Left lung (tissue), 4 donors: ENCODE measurements at regions not wholly inside any gene's neighbourhood (a gene's known extent, or its start where the extent isn't known, plus 50 kb on each side); places are given as distances from the start of the nearest gene placed in this dataset.

ENCODE experiments used
- ATAC-seq: fragments of 200-7000 bp; cut with Tn5 transposase; one replicate; pipeline ENCODE4 v1.9.1; 2020; ENCODE audit warnings: moderate library complexity
- DNase-seq, 4 donors: peaks; one replicate each; pipeline ENCODE4 v3.0.0-alpha.2; 2013 to 2020
- H3K27ac ChIP-seq, 2 donors: fragments of 200-600 bp; sonication (generic) in 1 of 2; one replicate each; pipeline versions ENCODE4 v1.5.0 to v1.8.0; 2020 to 2021
- H3K27me3 ChIP-seq, 2 donors: fragments of 200-600 bp; sonication (generic) in 1 of 2; one replicate each; pipeline versions ENCODE4 v1.5.0 to v1.8.0; 2020 to 2021
- H3K36me3 ChIP-seq, 2 donors: fragments of 200-600 bp; sonication (generic) in 1 of 2; one replicate each; pipeline versions ENCODE4 v1.5.0 to v1.8.0; 2020 to 2021
- H3K4me1 ChIP-seq, 2 donors: fragments of 200-600 bp; one replicate each; pipeline ENCODE4 v1.8.0; 2021
- H3K4me3 ChIP-seq, 2 donors: fragments of 200-600 bp; sonication (generic) in 1 of 2; one replicate each; pipeline versions ENCODE4 v1.5.0 to v1.8.0; 2020 to 2021; ENCODE audit warnings: mild to moderate bottlenecking in 1 of 2
- H3K9me3 ChIP-seq, 2 donors: fragments of 200-600 bp; sonication (generic) in 1 of 2; one replicate each; pipeline versions ENCODE4 v1.5.0 to v1.8.0; 2020 to 2021
- CTCF ChIP-seq, 2 donors: fragments of 200-600 bp; sonication (generic) in 1 of 2; IDR thresholded peaks; one replicate each; pipeline versions ENCODE4 v1.5.0 to v1.8.0; 2021; ENCODE audit warnings: antibody characterized with exemption in 2 of 2
- intact Hi-C, 2 donors: fragments of 100-400 bp; cut with DNase I; formaldehyde crosslinking; loops; one replicate each; pipeline versions ENCODE4 v1.11.2 to v1.14.2; 2022
- donor health status: DM: no; HTN: yes; CAD: no.
- donor health status: DM: no; HTN: no; CAD: no.

GRCh38 chr20:55488593-55488992 lies 516.7 kb downstream of the CBLN4 start:
- Histone ChIP-seq H3K36me3 (no peaks in the 10 kb centered on the region), H3K4me1 (no peaks in the 10 kb centered on the region), H3K4me3 (no peak overlapping the region), H3K27ac (no peak overlapping the region), H3K9me3 (peaks cover 0 to 11% of the 10 kb centered on the region in 2 donors), H3K27me3 (no peaks in the 10 kb centered on the region)
- TF ChIP-seq CTCF (IDR thresholded peaks at IDR 0.05) = no peak
- intact Hi-C loops = no loop called here
- ATAC-seq = no peak
- DNase-seq = no peak

DNA sequence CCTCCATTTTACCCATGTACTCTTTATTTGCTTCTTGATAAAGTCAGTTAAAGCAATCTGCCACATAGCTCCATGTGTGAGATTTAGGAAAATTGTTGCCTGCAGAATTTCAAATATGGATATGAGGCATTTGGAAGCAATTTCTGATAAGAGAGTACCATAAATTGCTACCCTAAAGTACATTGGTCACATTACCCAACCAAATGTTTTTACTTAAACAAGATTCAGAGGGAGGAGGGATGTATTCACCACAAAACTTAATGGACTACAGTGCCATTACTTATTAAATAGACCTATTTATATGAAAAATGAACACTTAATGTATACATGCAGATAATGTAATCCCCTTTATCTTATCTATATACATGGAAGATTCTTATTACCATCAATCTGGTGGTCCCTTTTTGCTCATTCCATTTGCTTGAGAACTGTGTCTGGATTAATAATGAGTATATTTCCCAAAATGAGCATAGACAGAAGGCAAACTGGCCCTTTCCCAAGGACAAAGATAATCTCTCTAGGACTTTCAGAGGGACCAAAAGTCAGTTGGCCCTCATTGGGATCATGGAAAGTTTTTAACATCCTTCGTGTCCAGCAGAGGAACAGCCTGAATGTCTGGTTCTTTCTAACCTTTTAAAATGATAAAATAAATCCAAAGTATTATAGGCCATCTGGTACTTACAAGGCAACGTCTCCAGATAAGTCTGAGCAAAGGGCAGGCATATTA lies 526.4 kb downstream of the CBLN4 start:
- Histone ChIP-seq H3K27me3 (no peaks in the 10 kb centered on the region), H3K27ac (no peak overlapping the region), H3K36me3 (no peaks in the 10 kb centered on the region), H3K4me1 (no peaks in the 10 kb centered on the region), H3K9me3 (peaks cover 0 to 3% of the 10 kb centered on the region in 2 donors), H3K4me3 (no peak overlapping the region)
- TF ChIP-seq CTCF (IDR thresholded peaks at IDR 0.05) = no peak
- ATAC-seq (no peak), DNase-seq (no peak)
- intact Hi-C loops = no loop called here

- Histone ChIP-seq H3K36me3 (no peaks in the 10 kb centered on the region), H3K4me1 (no peaks in the 10 kb centered on the region), H3K9me3 (no peaks in the 10 kb centered on the region), H3K27me3 (no peaks in the 10 kb centered on the region), H3K27ac (no peak overlapping the region), H3K4me3 (no peak overlapping the region)
- intact Hi-C loops = no loop called here
- no peak for DNase-seq
- ATAC-seq = no peak
- TF ChIP-seq CTCF (IDR thresholded peaks at IDR 0.05) = no peak
Measured at GRCh38 chr20:55472704-55473103, 532.6 kb downstream of the CBLN4 start.

- H3K27me3 ChIP-seq = no peaks in the 10 kb centered on the region
- no peaks in the 10 kb centered on the region for H3K9me3 ChIP-seq
- intact Hi-C loops = no loop called here
- no peak overlapping the region for H3K4me3 ChIP-seq
- TF ChIP-seq CTCF (IDR thresholded peaks at IDR 0.05) = no peak
- no peak overlapping the region for H3K27ac ChIP-seq
- ATAC-seq (no peak), DNase-seq (no peak)
- no peaks in the 10 kb centered on the region for H3K4me1 ChIP-seq
- no peaks in the 10 kb centered on the region for H3K36me3 ChIP-seq
Measured at GRCh38 chr20:55471052-55472006, 534.0 kb downstream of the CBLN4 start.

GRCh38 chr20:55469074-55469473 lies 536.2 kb downstream of the CBLN4 start:
- H3K27me3 ChIP-seq = no peaks in the 10 kb centered on the region
- ATAC-seq (no peak), DNase-seq (no peak)
- H3K4me1 ChIP-seq = no peaks in the 10 kb centered on the region
- H3K9me3 ChIP-seq = no peaks in the 10 kb centered on the region
- H3K27ac ChIP-seq = no peak overlapping the region
- H3K36me3 ChIP-seq = no peaks in the 10 kb centered on the region
- H3K4me3 ChIP-seq = no peak overlapping the region
- intact Hi-C loops = no loop called here
- no peak for TF ChIP-seq CTCF (IDR thresholded peaks at IDR 0.05)
